Activated CD8-positive, alpha-beta memory T cell treated with anti-CD3 and anti-CD28 coated beads, Interleukin-2, amount 10 ng/mL, durations not matched to agents 7 days and 5 days (primary cell): ENCODE measurements at regions not wholly inside any gene's neighbourhood (a gene's known extent, or its start where the extent isn't known, plus 50 kb on each side); places are given as distances from the start of the nearest gene placed in this dataset.

Experiments
- ATAC-seq: fragments of 150-1000 bp; cut with Tn5 transposase; one replicate; pipeline ENCODE4 v1.10.0; 2021; ENCODE audit warnings: moderate library complexity
- CTCF ChIA-PET: fragments of 350-600 bp; sonication (Branson Sonifier 250); formaldehyde crosslinking; loops from one replicate; lab custom pipeline; 2021; ENCODE audit warnings: antibody characterized with exemption; lab: Charles Lee
- DNase-seq: peaks from one replicate; pipeline ENCODE4 v3.0.0-alpha.2; 2020
- H3K27ac Mint-ChIP-seq: one replicate; pipeline ENCODE4 v1.8.0; 2021; ENCODE audit warnings: mild to moderate bottlenecking, mixed read lengths
- H3K27me3 Mint-ChIP-seq: one replicate; pipeline ENCODE4 v1.8.0; 2021; ENCODE audit warnings: mixed read lengths
- H3K36me3 Mint-ChIP-seq: one replicate; pipeline ENCODE4 v1.8.0; 2021; ENCODE audit warnings: mild to moderate bottlenecking, mixed read lengths
- H3K4me1 Mint-ChIP-seq: one replicate; pipeline ENCODE4 v1.8.0; 2021; ENCODE audit warnings: mixed read lengths
- H3K4me3 Mint-ChIP-seq: one replicate; pipeline ENCODE4 v1.8.0; 2021; ENCODE audit warnings: mild to moderate bottlenecking, moderate library complexity, mixed read lengths
- H3K9me3 Mint-ChIP-seq: one replicate; pipeline ENCODE4 v1.8.0; 2022; ENCODE audit warnings: low read depth, mixed read lengths

DNA sequence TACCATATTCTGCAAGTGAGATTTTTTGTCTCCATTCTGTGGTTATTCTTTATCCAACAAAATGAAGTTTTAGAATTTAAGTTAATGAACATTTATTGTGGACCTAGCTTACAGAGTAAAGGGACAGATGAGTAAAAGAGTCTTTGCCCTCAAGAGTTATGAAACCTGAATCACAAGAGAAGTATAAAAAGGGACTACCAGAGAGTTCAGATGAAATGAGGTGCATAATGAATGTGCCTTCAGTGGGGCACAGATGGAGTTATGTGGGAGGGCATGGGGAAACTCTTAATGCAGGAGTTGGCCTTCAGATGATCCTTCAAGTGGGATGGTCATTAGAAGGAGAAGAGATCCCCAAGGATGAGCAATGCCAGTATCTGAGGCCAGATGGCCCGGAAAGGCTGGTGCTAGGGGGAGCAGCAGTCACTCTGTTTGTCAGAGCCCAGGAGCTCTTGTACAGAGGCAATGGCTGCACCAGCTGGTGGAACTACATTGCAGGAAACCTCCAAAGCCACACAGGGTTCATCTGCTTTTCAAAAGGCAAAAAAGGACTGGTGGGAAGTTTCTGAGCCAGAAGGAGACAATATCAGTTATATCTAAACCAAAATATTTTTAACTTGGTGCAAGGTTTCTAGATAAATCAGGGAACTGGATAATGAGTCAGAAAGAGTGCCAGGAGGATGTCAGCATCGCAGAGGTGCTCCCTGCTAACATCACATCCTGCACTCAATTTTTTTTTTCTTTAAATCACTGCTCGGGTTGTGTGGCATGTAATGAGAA, 162.0 kb downstream of the KLF6 start:
- H3K9me3 Mint-ChIP-seq: peaks cover 2% of the 10 kb centered on the region
- H3K27ac Mint-ChIP-seq: peak overlapping the region; percentile 47
- peaks cover 17% of the 10 kb centered on the region for H3K4me1 Mint-ChIP-seq
- H3K36me3 Mint-ChIP-seq: peaks cover 9% of the 10 kb centered on the region
- no peak overlapping the region for H3K4me3 Mint-ChIP-seq
- H3K27me3 Mint-ChIP-seq: peaks cover 3% of the 10 kb centered on the region
- CTCF ChIA-PET: interaction anchor here (1.3 to 1.4 kb wide), 2 partner anchors 10 to 1041 kb away, joined by 3 to 4 read pairs; no protein-coding TSS in a partner anchor
- DNase-seq (peak; percentile 49), ATAC-seq (peak; percentile 74)

DNA sequence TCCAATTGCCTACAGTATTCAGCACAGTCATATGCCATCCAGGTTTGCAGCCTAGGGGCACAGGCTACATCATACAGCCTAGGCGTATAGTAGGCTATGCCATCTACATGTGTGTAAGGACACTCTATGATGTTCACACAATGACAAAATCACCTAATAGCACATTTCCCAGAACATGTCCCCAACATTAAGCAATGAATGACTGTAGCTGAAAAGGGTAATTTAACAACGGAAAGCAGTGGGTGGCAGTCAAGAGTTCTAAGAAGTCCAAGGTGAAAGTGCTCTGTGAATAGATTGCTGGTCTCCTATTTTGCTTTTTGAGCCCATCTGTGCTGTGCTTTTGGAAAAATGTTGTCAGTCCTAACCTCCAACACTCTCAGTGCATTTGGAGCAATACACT, 162.6 kb downstream of the KLF6 start:
- H3K36me3 Mint-ChIP-seq: peaks cover 9% of the 10 kb centered on the region
- peaks cover 2% of the 10 kb centered on the region for H3K9me3 Mint-ChIP-seq
- no peak overlapping the region for H3K4me3 Mint-ChIP-seq
- H3K27me3 Mint-ChIP-seq: peaks cover 3% of the 10 kb centered on the region
- H3K27ac Mint-ChIP-seq: no peak overlapping the region
- ATAC-seq (peak; percentile 58), DNase-seq (no peak)
- CTCF ChIA-PET: interaction anchor here (1.4 kb wide), 1 partner anchor 1042 kb away, joined by 3 read pairs; no protein-coding TSS in a partner anchor
- H3K4me1 Mint-ChIP-seq: peaks cover 17% of the 10 kb centered on the region

DNA sequence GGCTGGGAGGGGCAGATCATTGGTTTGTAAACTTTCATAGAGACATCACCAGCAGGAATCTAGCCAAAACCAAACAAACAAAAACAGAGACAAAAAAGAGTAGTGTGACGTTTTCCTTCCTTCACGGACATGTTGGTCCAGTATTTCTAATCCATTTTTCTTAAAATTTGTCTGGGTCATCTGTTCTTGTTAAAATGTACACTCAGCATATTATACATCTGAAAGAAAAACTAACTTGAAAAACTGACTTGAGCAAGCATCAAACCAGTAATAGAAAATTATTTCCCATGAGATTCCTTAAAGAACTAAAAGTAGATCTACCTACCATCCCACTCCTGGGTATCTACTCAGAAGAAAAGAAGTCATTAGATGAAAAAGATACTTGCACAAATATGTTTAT, 164.2 kb downstream of the KLF6 start:
- no peak overlapping the region for H3K27ac Mint-ChIP-seq
- DNase-seq (no peak), ATAC-seq (no peak)
- H3K4me1 Mint-ChIP-seq: peaks cover 17% of the 10 kb centered on the region
- CTCF ChIA-PET: no interaction called here
- no peak overlapping the region for H3K4me3 Mint-ChIP-seq
- peaks cover 2% of the 10 kb centered on the region for H3K9me3 Mint-ChIP-seq
- H3K27me3 Mint-ChIP-seq: peaks cover 3% of the 10 kb centered on the region
- peaks cover 9% of the 10 kb centered on the region for H3K36me3 Mint-ChIP-seq

DNA sequence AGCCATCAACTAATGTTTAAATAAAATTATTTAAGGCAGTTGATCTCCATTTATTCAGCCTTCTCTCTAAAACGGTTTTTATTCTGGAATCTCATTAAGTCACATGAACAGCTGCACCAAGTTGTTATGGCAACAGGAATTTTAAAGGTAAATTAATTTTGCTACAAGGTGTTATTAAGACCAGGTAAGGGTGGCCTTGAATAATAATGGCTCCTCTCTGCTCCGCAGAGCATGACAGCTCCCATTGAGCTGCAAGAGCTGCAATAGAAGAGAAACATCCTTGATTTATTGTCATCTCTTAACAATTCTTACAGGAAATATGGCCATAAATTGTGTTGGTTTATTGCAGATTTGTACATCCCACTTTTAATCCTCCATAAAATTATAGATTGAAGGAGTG, 165.8 kb downstream of the KLF6 start:
- no peak overlapping the region for H3K27ac Mint-ChIP-seq
- H3K9me3 Mint-ChIP-seq: peaks cover 2% of the 10 kb centered on the region
- no peak overlapping the region for H3K4me3 Mint-ChIP-seq
- peaks cover 15% of the 10 kb centered on the region for H3K4me1 Mint-ChIP-seq
- DNase-seq (no peak), ATAC-seq (no peak)
- CTCF ChIA-PET: no interaction called here
- peaks cover 9% of the 10 kb centered on the region for H3K36me3 Mint-ChIP-seq
- H3K27me3 Mint-ChIP-seq: peaks cover under 1% of the 10 kb centered on the region

DNA sequence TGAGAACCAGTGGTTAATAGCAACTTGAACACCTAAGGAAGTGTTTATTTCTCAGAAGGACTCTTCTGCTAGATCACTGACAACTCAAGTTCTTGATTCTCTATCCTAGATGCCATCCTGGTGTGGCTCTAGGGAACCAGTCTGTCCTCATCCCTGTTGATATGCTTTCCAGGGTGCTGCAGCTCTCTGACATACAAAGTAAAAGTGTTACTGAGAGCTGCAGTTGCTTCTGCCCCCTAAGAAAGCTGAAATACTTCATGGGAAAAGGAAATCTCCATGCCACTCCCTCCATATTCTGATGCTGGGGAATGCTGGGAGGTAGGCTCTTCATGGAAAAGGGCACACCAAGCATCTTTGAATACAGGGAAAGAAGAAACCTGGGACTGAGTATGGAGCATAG, 168.1 kb downstream of the KLF6 start:
- no peaks in the 10 kb centered on the region for H3K4me1 Mint-ChIP-seq
- H3K36me3 Mint-ChIP-seq: peaks cover 13% of the 10 kb centered on the region
- CTCF ChIA-PET: no interaction called here
- H3K9me3 Mint-ChIP-seq: peaks cover 4% of the 10 kb centered on the region
- ATAC-seq (no peak), DNase-seq (no peak)
- no peaks in the 10 kb centered on the region for H3K27me3 Mint-ChIP-seq
- H3K4me3 Mint-ChIP-seq: no peak overlapping the region
- H3K27ac Mint-ChIP-seq: no peak overlapping the region

DNA sequence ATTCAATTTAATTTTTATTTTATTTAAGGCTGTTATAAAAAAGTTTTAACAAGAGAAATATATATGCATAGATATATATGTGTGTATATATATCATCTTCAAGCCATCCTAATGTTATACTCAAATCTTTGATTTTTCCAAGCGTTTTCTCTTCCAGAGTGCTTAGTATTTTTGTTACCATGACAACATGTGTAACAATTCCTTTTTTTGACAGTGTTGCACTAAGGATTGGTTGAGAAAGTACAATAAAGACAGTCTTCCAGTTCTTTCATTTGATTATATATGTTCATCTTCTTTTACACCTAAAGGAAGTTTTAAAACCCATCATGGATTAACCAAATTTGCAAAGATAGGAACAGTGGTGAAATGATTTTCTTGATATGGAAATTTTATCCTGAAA, 171.7 kb downstream of the KLF6 start:
- H3K4me1 Mint-ChIP-seq: no peaks in the 10 kb centered on the region
- no peak overlapping the region for H3K27ac Mint-ChIP-seq
- peaks cover 8% of the 10 kb centered on the region for H3K9me3 Mint-ChIP-seq
- peaks cover 13% of the 10 kb centered on the region for H3K27me3 Mint-ChIP-seq
- no peak for ATAC-seq
- H3K36me3 Mint-ChIP-seq: peaks cover 20% of the 10 kb centered on the region
- CTCF ChIA-PET: interaction anchor here (1.0 to 1.4 kb wide), 2 partner anchors 10 to 1202 kb away, joined by 3 to 4 read pairs; no protein-coding TSS in a partner anchor
- no peak overlapping the region for H3K4me3 Mint-ChIP-seq
- no peak for DNase-seq

DNA sequence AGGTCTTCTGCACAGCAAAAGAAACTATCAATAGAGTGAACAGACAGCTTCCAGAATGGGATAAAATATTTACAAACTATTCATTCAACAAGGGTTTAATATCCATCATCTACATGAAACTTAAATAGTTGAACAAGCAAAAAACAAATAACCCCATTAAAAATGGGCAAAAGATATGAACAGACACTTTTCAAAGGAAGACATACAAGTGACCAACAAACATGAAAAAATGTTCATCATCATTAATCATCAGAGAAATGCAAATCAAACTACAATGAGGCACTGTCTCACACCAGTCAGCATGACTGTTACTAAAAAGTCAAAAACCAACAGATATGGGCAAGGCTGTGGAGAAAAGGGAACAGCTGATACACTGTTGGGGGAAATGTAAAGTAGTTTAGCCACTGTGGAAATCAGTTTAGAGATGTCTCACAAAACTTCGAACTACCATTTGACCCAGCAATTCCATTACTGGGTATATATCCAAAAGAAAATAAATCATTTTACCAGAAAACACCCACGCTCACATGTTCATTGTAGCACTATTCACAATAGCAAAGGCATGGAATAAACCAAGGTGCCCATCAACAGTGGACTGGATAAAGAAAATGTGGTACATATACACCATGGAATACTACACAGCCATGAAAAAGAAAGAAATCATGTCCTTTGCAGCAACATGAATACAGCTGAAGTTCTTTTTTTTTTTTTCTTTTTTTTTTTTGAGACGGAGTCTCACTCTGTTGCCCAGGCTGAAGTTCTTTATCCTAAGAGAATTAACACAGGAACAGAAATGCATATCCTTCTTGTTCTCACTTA, 172.6 kb downstream of the KLF6 start:
- H3K36me3 Mint-ChIP-seq: peaks cover 25% of the 10 kb centered on the region
- ATAC-seq (no peak), DNase-seq (no peak)
- peaks cover 12% of the 10 kb centered on the region for H3K9me3 Mint-ChIP-seq
- H3K27me3 Mint-ChIP-seq: peaks cover 13% of the 10 kb centered on the region
- H3K4me1 Mint-ChIP-seq: no peaks in the 10 kb centered on the region
- H3K27ac Mint-ChIP-seq: no peak overlapping the region
- CTCF ChIA-PET: interaction anchor here (1.0 to 1.4 kb wide), 2 partner anchors 11 to 1203 kb away, joined by 3 to 4 read pairs; no protein-coding TSS in a partner anchor
- no peak overlapping the region for H3K4me3 Mint-ChIP-seq

DNA sequence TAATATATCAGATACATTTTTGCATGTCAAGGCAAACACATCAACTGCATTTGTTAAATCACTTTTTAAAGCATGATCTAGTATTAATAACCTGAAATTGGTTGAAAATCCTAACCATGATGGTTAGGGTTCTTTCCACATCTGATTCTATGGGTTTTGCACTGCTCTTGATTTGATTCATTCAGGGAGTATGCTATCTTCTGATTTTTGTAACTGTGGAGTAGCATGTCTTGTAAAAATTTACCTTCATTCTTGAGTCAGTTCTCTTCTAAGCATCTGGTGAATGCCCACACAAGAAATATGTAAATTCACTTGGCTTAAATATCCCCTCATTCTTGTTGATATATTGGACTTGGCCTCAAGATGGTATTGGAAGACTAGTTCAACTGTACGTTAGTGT, 178.7 kb downstream of the KLF6 start:
- Mint-ChIP-seq H3K9me3 (peaks cover 19% of the 10 kb centered on the region), H3K4me3 (no peak overlapping the region), H3K36me3 (peaks cover 28% of the 10 kb centered on the region), H3K27me3 (peaks cover 16% of the 10 kb centered on the region), H3K4me1 (peaks cover 7% of the 10 kb centered on the region), H3K27ac (no peak overlapping the region)
- DNase-seq (no peak), ATAC-seq (no peak)
- CTCF ChIA-PET: no interaction called here

DNA sequence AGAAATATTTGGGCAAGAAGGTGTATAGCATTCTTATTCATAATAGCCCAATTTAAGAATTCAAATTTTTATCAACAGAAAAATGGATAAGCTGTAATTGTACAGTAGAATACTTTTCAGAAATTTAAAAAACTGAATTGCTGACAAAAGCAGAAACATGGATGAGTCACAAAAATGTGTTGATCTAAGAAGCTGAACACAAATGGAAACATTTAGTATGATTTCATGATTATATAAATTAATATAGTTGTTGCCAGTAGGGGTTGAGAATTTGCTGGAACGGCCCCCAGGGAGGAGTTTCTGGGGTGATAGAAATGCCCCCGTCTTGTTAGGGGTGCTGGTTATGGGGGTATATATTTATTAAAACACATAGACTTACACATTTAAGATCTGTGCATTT, 179.1 kb downstream of the KLF6 start:
- Mint-ChIP-seq H3K9me3 (peaks cover 16% of the 10 kb centered on the region), H3K27ac (no peak overlapping the region), H3K27me3 (peaks cover 19% of the 10 kb centered on the region), H3K4me3 (no peak overlapping the region), H3K4me1 (peaks cover 7% of the 10 kb centered on the region), H3K36me3 (peaks cover 26% of the 10 kb centered on the region)
- DNase-seq (no peak), ATAC-seq (no peak)
- CTCF ChIA-PET: no interaction called here

DNA sequence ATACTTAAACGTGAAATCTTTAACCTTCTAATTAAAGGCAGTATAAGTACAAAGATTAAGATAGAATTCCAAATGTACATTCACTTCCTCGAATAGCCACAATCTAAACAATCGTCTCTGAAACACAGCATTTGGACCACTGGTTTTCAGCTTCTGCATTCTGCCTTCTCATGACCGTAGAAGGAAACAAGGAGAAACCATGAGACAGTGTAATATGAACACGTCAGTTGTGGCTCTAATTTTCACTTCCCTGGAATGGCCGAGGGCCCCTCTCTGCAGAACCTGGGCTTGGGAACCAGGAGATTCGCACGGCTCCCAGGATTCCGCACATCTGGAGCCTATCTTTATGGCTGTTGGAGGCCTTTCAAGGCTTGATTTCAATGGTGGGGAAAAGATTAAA, 189.3 kb downstream of the KLF6 start:
- H3K4me1 Mint-ChIP-seq: no peaks in the 10 kb centered on the region

DNA sequence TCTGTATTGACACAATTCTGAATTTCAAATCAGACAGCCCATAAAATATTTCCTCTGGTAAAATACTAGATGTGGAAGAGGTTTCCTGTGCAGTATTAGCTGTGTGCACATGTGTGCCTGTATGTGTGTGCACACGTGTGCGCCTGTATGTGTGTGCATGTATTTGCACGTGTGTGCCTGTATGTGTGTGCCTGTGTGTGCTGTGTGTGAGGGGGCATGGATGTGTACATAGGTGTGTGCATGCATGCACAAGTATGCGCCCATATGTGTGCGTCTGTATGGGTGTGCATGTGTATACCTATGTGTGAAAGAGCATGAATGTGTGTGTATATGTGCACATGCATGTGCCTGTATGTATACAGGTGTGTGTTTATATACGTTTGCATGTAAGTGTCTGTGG, 191.4 kb downstream of the KLF6 start:
- Mint-ChIP-seq H3K4me3 (no peak overlapping the region), H3K27ac (no peak overlapping the region), H3K4me1 (no peaks in the 10 kb centered on the region), H3K27me3 (peaks cover 17% of the 10 kb centered on the region), H3K9me3 (no peaks in the 10 kb centered on the region), H3K36me3 (no peaks in the 10 kb centered on the region)
- ATAC-seq (no peak), DNase-seq (no peak)
- CTCF ChIA-PET: no interaction called here

More for the DNA sequence above, 189.3 kb downstream of the KLF6 start:
- Mint-ChIP-seq H3K27me3 (peaks cover 20% of the 10 kb centered on the region), H3K9me3 (no peaks in the 10 kb centered on the region), H3K4me3 (no peak overlapping the region), H3K36me3 (no peaks in the 10 kb centered on the region), H3K27ac (no peak overlapping the region)
- ATAC-seq (no peak), DNase-seq (no peak)
- CTCF ChIA-PET: no interaction called here

DNA sequence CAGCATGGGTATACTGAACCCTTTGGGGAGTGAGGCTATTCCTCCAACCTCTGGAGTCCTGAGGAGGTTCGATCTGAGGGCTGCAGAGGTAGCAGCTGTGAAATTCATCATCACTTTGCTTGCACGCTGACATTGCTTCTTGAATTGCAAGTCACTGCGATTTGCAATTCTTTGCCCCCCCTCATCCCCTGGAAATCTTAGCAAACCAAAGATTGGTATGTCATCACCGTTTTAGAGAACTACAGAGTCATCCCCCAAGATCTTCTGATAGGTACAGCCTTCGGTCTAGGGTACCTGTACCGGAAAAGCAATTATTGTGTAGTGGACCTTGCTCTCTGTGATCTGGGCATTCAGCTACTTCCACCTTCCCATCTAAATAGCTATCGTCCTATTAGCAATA, 192.6 kb downstream of the KLF6 start:
- CTCF ChIA-PET: no interaction called here
- Mint-ChIP-seq H3K36me3 (no peaks in the 10 kb centered on the region), H3K27me3 (peaks cover 17% of the 10 kb centered on the region)

DNA sequence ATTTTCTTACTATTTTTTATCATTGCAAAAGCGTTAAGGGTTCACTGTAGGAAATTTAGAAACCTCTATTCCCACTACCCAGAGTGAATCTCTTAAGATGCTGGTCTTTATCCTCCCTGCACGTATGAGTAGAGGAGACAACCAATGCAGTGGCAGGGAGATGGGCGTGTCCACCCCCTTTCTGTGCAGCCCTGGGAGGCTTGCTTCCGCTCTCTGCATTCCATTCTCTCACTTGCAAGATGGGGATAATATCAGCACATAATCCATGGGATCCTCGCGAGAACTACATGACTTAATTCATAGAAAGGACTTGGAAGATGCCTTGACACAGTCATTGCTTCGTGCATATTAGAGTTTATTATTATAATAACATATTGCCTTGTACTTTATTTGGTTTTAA, 196.2 kb downstream of the KLF6 start:
- no peak overlapping the region for H3K27ac Mint-ChIP-seq
- CTCF ChIA-PET: no interaction called here
- no peaks in the 10 kb centered on the region for H3K9me3 Mint-ChIP-seq
- no peak overlapping the region for H3K4me3 Mint-ChIP-seq
- no peaks in the 10 kb centered on the region for H3K4me1 Mint-ChIP-seq
- no peak for ATAC-seq
- DNase-seq: no peak
- H3K36me3 Mint-ChIP-seq: no peaks in the 10 kb centered on the region
- peaks cover 12% of the 10 kb centered on the region for H3K27me3 Mint-ChIP-seq

More for the DNA sequence above, 192.6 kb downstream of the KLF6 start:
- DNase-seq (no peak), ATAC-seq (no peak)
- H3K4me1 Mint-ChIP-seq: no peaks in the 10 kb centered on the region
- H3K27ac Mint-ChIP-seq: no peak overlapping the region
- H3K9me3 Mint-ChIP-seq: no peaks in the 10 kb centered on the region
- no peak overlapping the region for H3K4me3 Mint-ChIP-seq
